Smooth muscle cell (in vitro differentiated cells): ENCODE measurements at regions not wholly inside any gene's neighbourhood (a gene's known extent, or its start where the extent isn't known, plus 50 kb on each side); places are given as distances from the start of the nearest gene placed in this dataset.
"Not testable (repeated sequence)": the region's sequence is repeated elsewhere in the genome, so short reads cannot be mapped to it uniquely, and the experiment has no call there.

ENCODE experiments used
- DNase-seq: peaks from one replicate; lab custom pipeline; 2025; ENCODE audit not compliant: unreplicated experiment; lab: John Stamatoyannopoulos, UW
- H2AFZ ChIP-seq: fragments of 200-600 bp; sonication (generic); 2 replicates; pipeline ENCODE4 v1.6.0; 2016; ENCODE audit warnings: antibody characterized with exemption, low read depth, mild to moderate bottlenecking
- H3F3A ChIP-seq: fragments of 200-600 bp; sonication (generic); 2 replicates; pipeline ENCODE4 v1.6.0; 2017; ENCODE audit warnings: antibody characterized with exemption, low read depth
- H3K27ac ChIP-seq: fragments of 200-600 bp; sonication (generic); 2 replicates; pipeline ENCODE4 v1.5.1; 2016; ENCODE audit warnings: low read depth, mild to moderate bottlenecking
- H3K27me3 ChIP-seq: fragments of 200-600 bp; sonication (generic); 2 replicates; pipeline ENCODE4 v1.6.1; 2016; ENCODE audit warnings: low read depth, mild to moderate bottlenecking
- H3K36me3 ChIP-seq: fragments of 200-600 bp; sonication (generic); 2 replicates; pipeline ENCODE4 v1.5.1; 2016; ENCODE audit warnings: low read depth
- H3K4me1 ChIP-seq: fragments of 200-600 bp; sonication (generic); 2 replicates; pipeline ENCODE4 v1.5.1; 2016; ENCODE audit warnings: low read depth
- H3K4me2 ChIP-seq: fragments of 200-600 bp; sonication (generic); 2 replicates; pipeline ENCODE4 v1.6.0; 2016; ENCODE audit warnings: mild to moderate bottlenecking
- H3K4me3 ChIP-seq: fragments of 200-600 bp; sonication (generic); 2 replicates; pipeline ENCODE4 v1.5.1; 2016; ENCODE audit warnings: mild to moderate bottlenecking
- H3K79me2 ChIP-seq: fragments of 200-600 bp; sonication (generic); 2 replicates; pipeline ENCODE4 v1.6.0; 2016; ENCODE audit warnings: low read depth, mild to moderate bottlenecking
- H3K9ac ChIP-seq: fragments of 200-600 bp; sonication (generic); 2 replicates; pipeline ENCODE4 v1.6.0; 2016; ENCODE audit warnings: low read depth
- H3K9me3 ChIP-seq: fragments of 200-600 bp; sonication (generic); replicated peaks from 2 replicates; pipeline ENCODE4 v1.5.1; 2016; ENCODE audit warnings: low read depth
- H4K20me1 ChIP-seq: fragments of 200-600 bp; sonication (generic); 2 replicates; pipeline ENCODE4 v1.6.0; 2016; ENCODE audit warnings: low read depth
- CTCF ChIP-seq: fragments of 200-600 bp; sonication (generic); IDR thresholded peaks from 2 replicates; pipeline ENCODE4 v1.5.1; 2017; ENCODE audit warnings: borderline replicate concordance, mild to moderate bottlenecking, antibody characterized with exemption; ENCODE audit not compliant: insufficient read depth, poor library complexity, severe bottlenecking
- WGBS: methylation state at CpG from one replicate; pipeline ENCODE4 v1.1.7; 2016; ENCODE audit warnings: low lambda C conversion rate; 5-methylcytosine and 5-hydroxymethylcytosine counted together

- no peaks in the 10 kb centered on the region for H4K20me1 ChIP-seq
- no peak overlapping the region for H3K9ac ChIP-seq
- H3K9me3 ChIP-seq, result no peaks in the 10 kb centered on the region
- DNase-seq, result no peak
- no peak overlapping the region for H2AFZ ChIP-seq
- H3K36me3 ChIP-seq, result no peaks in the 10 kb centered on the region
- no peak for TF ChIP-seq CTCF
- no peak overlapping the region for H3K4me2 ChIP-seq
- H3F3A ChIP-seq, result no peaks in the 10 kb centered on the region
- peaks cover 4% of the 10 kb centered on the region for H3K4me1 ChIP-seq
- no peaks in the 10 kb centered on the region for H3K79me2 ChIP-seq
- peaks cover 19% of the 10 kb centered on the region for H3K27me3 ChIP-seq
- H3K27ac ChIP-seq, result no peak overlapping the region
- H3K4me3 ChIP-seq, result no peak overlapping the region
Observed at GRCh38 chr13:53281677-53282076, 253.1 kb downstream of the OLFM4 start.

- no peaks in the 10 kb centered on the region for H3K36me3 ChIP-seq
- H3K9ac ChIP-seq, result peak overlapping the region; percentile 60
- peaks cover 3% of the 10 kb centered on the region for H3K27me3 ChIP-seq
- H3K4me2 ChIP-seq, result peak overlapping the region; percentile 37
- H3K4me1 ChIP-seq, result no peaks in the 10 kb centered on the region
- no peaks in the 10 kb centered on the region for H3F3A ChIP-seq
- TF ChIP-seq CTCF, result no peak
- H3K79me2 ChIP-seq, result no peaks in the 10 kb centered on the region
- no peaks in the 10 kb centered on the region for H4K20me1 ChIP-seq
- H3K27ac ChIP-seq, result peak overlapping the region; percentile 79
- no peak overlapping the region for H3K4me3 ChIP-seq
- no peaks in the 10 kb centered on the region for H3K9me3 ChIP-seq
- DNase-seq, result no peak
- H2AFZ ChIP-seq, result no peak overlapping the region
- 56% methylated on average over 7 of the region's 7 CpGs for WGBS
Observed at GRCh38 chr13:53285896-53286430, 257.4 kb downstream of the OLFM4 start.

GRCh38 chr13:53298396-53298795 is 269.8 kb downstream of the OLFM4 start:
- Histone ChIP-seq H3K27me3 (no peaks in the 10 kb centered on the region), H3F3A (no peaks in the 10 kb centered on the region), H3K4me1 (no peaks in the 10 kb centered on the region), H3K27ac (no peak overlapping the region), H3K36me3 (no peaks in the 10 kb centered on the region), H3K79me2 (no peaks in the 10 kb centered on the region), H3K9me3 (no peaks in the 10 kb centered on the region), H2AFZ (no peak overlapping the region), H3K4me2 (no peak overlapping the region), H3K4me3 (no peak overlapping the region), H3K9ac (no peak overlapping the region), H4K20me1 (no peaks in the 10 kb centered on the region)
- no peak for TF ChIP-seq CTCF
- no peak for DNase-seq
- WGBS, result 95% methylated on average over 1 of the region's 1 CpG

- 28% methylated on average over 3 of the region's 3 CpGs for WGBS
Observed at GRCh38 chr13:53301449-53301848, 272.8 kb downstream of the OLFM4 start.

GRCh38 chr13:53305419-53305818 is 276.8 kb downstream of the OLFM4 start:
- H3K4me1 ChIP-seq, H3K4me3 ChIP-seq, H3K27me3 ChIP-seq, H3K27ac ChIP-seq, H2AFZ ChIP-seq, H3K79me2 ChIP-seq, H3K4me2 ChIP-seq, H3F3A ChIP-seq, H4K20me1 ChIP-seq, DNase-seq, H3K9me3 ChIP-seq, H3K36me3 ChIP-seq, H3K9ac ChIP-seq: not testable (repeated sequence)
- WGBS, result 86% methylated on average over 1 of the region's 1 CpG

More at GRCh38 chr13:53301449-53301848, 272.8 kb downstream of the OLFM4 start:
- no peak overlapping the region for H2AFZ ChIP-seq
- H4K20me1 ChIP-seq, result no peaks in the 10 kb centered on the region
- H3K79me2 ChIP-seq, result no peaks in the 10 kb centered on the region
- no peaks in the 10 kb centered on the region for H3F3A ChIP-seq
- H3K36me3 ChIP-seq, result no peaks in the 10 kb centered on the region
- H3K4me3 ChIP-seq, result no peak overlapping the region
- no peak for DNase-seq
- no peak overlapping the region for H3K9ac ChIP-seq
- no peaks in the 10 kb centered on the region for H3K4me1 ChIP-seq
- no peak overlapping the region for H3K4me2 ChIP-seq
- no peak for TF ChIP-seq CTCF
- no peaks in the 10 kb centered on the region for H3K27me3 ChIP-seq
- H3K9me3 ChIP-seq, result no peaks in the 10 kb centered on the region
- H3K27ac ChIP-seq, result no peak overlapping the region
